IMR-90 (cell line): ENCODE measurements at regions not wholly inside any gene's neighbourhood (a gene's known extent, or its start where the extent isn't known, plus 50 kb on each side); places are given as distances from the start of the nearest gene placed in this dataset.

Experiments used
- ATAC-seq: fragments of 200-7000 bp; cut with Tn5 transposase; 2 replicates; pipeline ENCODE4 v1.9.1; 2020; ENCODE audit warnings: low read depth, mild to moderate bottlenecking, moderate library complexity
- BruUV-seq: library from RNA; stranded (reverse); fragments of 400-500 nt; replicated peaks from 2 replicates; lab custom pipeline; 2021; lab: Mats Ljungman, UMichigan
- CTCF ChIA-PET: fragments of 300-600 bp; formaldehyde crosslinking; extraction: SDS; loops from one replicate; lab custom pipeline; 2021; ENCODE audit warnings: antibody characterized with exemption; lab: Yijun Ruan, JAX
- POLR2A ChIA-PET: fragments of 300-600 bp; sonication (Branson Sonifier 250); formaldehyde crosslinking; loops from one replicate; lab custom pipeline; 2022; ENCODE audit warnings: antibody characterized with exemption; ENCODE audit not compliant: unreplicated experiment; lab: Charles Lee
- DNase-seq: peaks from one replicate; pipeline ENCODE4 v3.0.0; 2013
- H2AFZ ChIP-seq: replicated peaks from 2 replicates; pipeline ENCODE3; 2013; ENCODE audit warnings: low read length, mild to moderate bottlenecking; ENCODE audit not compliant: poor library complexity
- H2AK5ac ChIP-seq: 2 replicates; pipeline ENCODE4 v1.6.1; 2013; ENCODE audit warnings: low read depth, low read length, inconsistent platforms
- H2AK9ac ChIP-seq: replicated peaks from 2 replicates; pipeline ENCODE3; 2013; ENCODE audit warnings: mild to moderate bottlenecking, low read depth, low read length, moderate library complexity; ENCODE audit not compliant: poor library complexity
- H2BK120ac ChIP-seq: 2 replicates; pipeline ENCODE4 v1.6.1; 2013; ENCODE audit warnings: low read depth, low read length, inconsistent platforms
- H2BK15ac ChIP-seq: 3 replicates; pipeline ENCODE4 v1.6.1; 2013; ENCODE audit warnings: low read depth, low read length, inconsistent platforms
- H2BK20ac ChIP-seq: 2 replicates; pipeline ENCODE4 v1.6.1; 2013; ENCODE audit warnings: low read depth, mild to moderate bottlenecking, inconsistent platforms, low read length, moderate library complexity
- H2BK5ac ChIP-seq: 2 replicates; pipeline ENCODE4 v1.6.1; 2013; ENCODE audit warnings: mild to moderate bottlenecking, low read depth, low read length, inconsistent platforms; ENCODE audit not compliant: poor library complexity, severe bottlenecking
- H3K14ac ChIP-seq: replicated peaks from 2 replicates; pipeline ENCODE4 v1.6.1; 2013; ENCODE audit warnings: low read depth, low read length, inconsistent platforms
- H3K18ac ChIP-seq: 2 replicates; pipeline ENCODE4 v1.6.1; 2013; ENCODE audit warnings: low read depth, low read length, control low read depth
- H3K23ac ChIP-seq: 2 replicates; pipeline ENCODE4 v1.6.1; 2013; ENCODE audit warnings: low read depth, low read length, inconsistent platforms
- H3K27ac ChIP-seq: 2 replicates; pipeline ENCODE4 v1.5.1; 2013; ENCODE audit warnings: mild to moderate bottlenecking, control low read depth, low read length; ENCODE audit not compliant: insufficient read depth
- H3K27me3 ChIP-seq: 2 replicates; pipeline ENCODE4 v1.6.1; 2013; ENCODE audit warnings: low read length; ENCODE audit not compliant: control insufficient read depth, insufficient read depth
- H3K36me3 ChIP-seq: 2 replicates; pipeline ENCODE4 v1.6.1; 2013; ENCODE audit warnings: low read length, mixed read lengths; ENCODE audit not compliant: control insufficient read depth, insufficient read depth
- H3K4ac ChIP-seq: 2 replicates; pipeline ENCODE4 v1.6.1; 2013; ENCODE audit warnings: low read depth, low read length, inconsistent platforms
- H3K4me1 ChIP-seq: 2 replicates; pipeline ENCODE4 v1.6.1; 2013; ENCODE audit warnings: low read length, mixed read lengths; ENCODE audit not compliant: control insufficient read depth, insufficient read depth
- H3K4me2 ChIP-seq: 2 replicates; pipeline ENCODE4 v1.6.1; 2013; ENCODE audit warnings: low read depth, mild to moderate bottlenecking, control low read depth, low read length, moderate library complexity
- H3K4me3 ChIP-seq: 2 replicates; pipeline ENCODE4 v1.5.1; 2013; ENCODE audit warnings: low read depth, mild to moderate bottlenecking, control low read depth, low read length, moderate library complexity; ENCODE audit not compliant: insufficient read depth
- H3K56ac ChIP-seq: 2 replicates; pipeline ENCODE4 v1.6.1; 2013; ENCODE audit warnings: low read length, inconsistent platforms; ENCODE audit not compliant: insufficient read depth; ENCODE audit errors: extremely low read depth
- H3K79me1 ChIP-seq, 2 experiments: 2 replicates each; pipeline ENCODE4 v1.6.1; 2013; ENCODE audit warnings: low read length in 2 of 2, inconsistent platforms in 1 of 2, low read depth in 1 of 2
- H3K9ac ChIP-seq: 2 replicates; pipeline ENCODE4 v1.6.1; 2013; ENCODE audit warnings: low read depth, low read length, control low read depth
- H3K9me1 ChIP-seq: 2 replicates; pipeline ENCODE4 v1.6.1; 2013; ENCODE audit warnings: low read length, inconsistent platforms; ENCODE audit not compliant: insufficient read depth
- H3K9me3 ChIP-seq: 2 replicates; pipeline ENCODE4 v1.6.1; 2013; ENCODE audit warnings: low read length; ENCODE audit not compliant: control insufficient read depth, insufficient read depth
- H4K20me1 ChIP-seq: 2 replicates; pipeline ENCODE4 v1.6.1; 2013; ENCODE audit warnings: low read length, inconsistent platforms; ENCODE audit not compliant: insufficient read depth
- H4K5ac ChIP-seq: 2 replicates; pipeline ENCODE4 v1.6.1; 2013; ENCODE audit warnings: mild to moderate bottlenecking, low read depth, low read length, control low read depth
- H4K8ac ChIP-seq, 2 experiments: 2 replicates each; pipeline ENCODE4 v1.6.1; 2013; ENCODE audit warnings: low read depth in 2 of 2, low read length in 2 of 2, control low read depth in 1 of 2, inconsistent platforms in 1 of 2
- H4K91ac ChIP-seq: 2 replicates; pipeline ENCODE4 v1.6.1; 2013; ENCODE audit warnings: low read depth, low read length, inconsistent platforms; ENCODE audit not compliant: insufficient read depth
- BHLHE40 ChIP-seq: fragments of 150-350 bp; IDR thresholded peaks from 2 replicates; pipeline ENCODE4 v1.6.1; 2016; ENCODE audit warnings: mild to moderate bottlenecking, low read depth, low read length
- CEBPB ChIP-seq: IDR thresholded peaks from 2 replicates; pipeline ENCODE4 v1.6.1; 2012; ENCODE audit warnings: low read depth, low read length, improper control_type of control experiment
- CHD1 ChIP-seq: IDR thresholded peaks from 2 replicates; pipeline ENCODE4 v1.6.1; 2012; ENCODE audit warnings: low read depth, low read length, improper control_type of control experiment
- CTCF ChIP-seq: conservative IDR thresholded peaks from 2 replicates; pipeline ENCODE4 v1.5.1; 2012; ENCODE audit warnings: mild to moderate bottlenecking, low read depth, low read length, improper control_type of control experiment
- ELK1 ChIP-seq: fragments of 150-350 bp; IDR thresholded peaks from 2 replicates; pipeline ENCODE4 v1.6.1; 2016; ENCODE audit warnings: low read depth, mild to moderate bottlenecking, low read length, moderate library complexity, borderline replicate concordance
- MAZ ChIP-seq: IDR thresholded peaks from 2 replicates; pipeline ENCODE4 v1.6.1; 2012; ENCODE audit warnings: low read depth, mild to moderate bottlenecking, low read length, improper control_type of control experiment, moderate library complexity, borderline replicate concordance
- MXI1 ChIP-seq: IDR thresholded peaks from 2 replicates; pipeline ENCODE4 v1.6.1; 2012; ENCODE audit warnings: low read depth, mild to moderate bottlenecking, low read length, moderate library complexity, borderline replicate concordance
- NFE2L2 ChIP-seq: fragments of 150-350 bp; IDR thresholded peaks from 2 replicates; pipeline ENCODE4 v1.6.1; 2016; ENCODE audit warnings: low read depth, mild to moderate bottlenecking, low read length
- POLR2A ChIP-seq: IDR thresholded peaks from 2 replicates; pipeline ENCODE4 v1.6.1; 2012; ENCODE audit warnings: mild to moderate bottlenecking, low read depth, low read length
- RAD21 ChIP-seq: IDR thresholded peaks from 2 replicates; pipeline ENCODE4 v1.6.1; 2012; ENCODE audit warnings: low read length, improper control_type of control experiment
- WGBS, 2 experiments: methylation state at CpG; one replicate each; pipeline versions ENCODE4 v1.1.5 to v1.1.7; 2013; ENCODE audit warnings: missing lambda C conversion rate in 2 of 2; ENCODE audit not compliant: insufficient read length in 1 of 2; ENCODE audit errors: extremely low coverage in 2 of 2; 5-methylcytosine and 5-hydroxymethylcytosine counted together
- dilution Hi-C: fragments of 300-500 bp; cut with HindIII; formaldehyde crosslinking; loops from one replicate; pipeline ENCODE4 v1.14.3; 2018; ENCODE audit warnings: low sequenced_read_pairs; ENCODE audit not compliant: unreplicated experiment
- in situ Hi-C: fragments of 300-500 bp; cut with MboI; formaldehyde crosslinking; loops from 3 replicates; pipeline ENCODE4 v1.14.3; 2019; ENCODE audit warnings: low sequenced_read_pairs, inconsistent platforms, mixed read lengths
- intact Hi-C: fragments of 100-400 bp; cut with micrococcal nuclease; formaldehyde crosslinking; loops from 2 replicates; pipeline ENCODE4 v1.10.0; 2022
- TF ChIP-seq, protein P1 (sequence below): fragments of 150-350 bp; IDR thresholded peaks from 2 replicates; pipeline ENCODE4 v1.6.1; 2017; ENCODE audit warnings: mild to moderate bottlenecking, antibody characterized with exemption, low read length, low read depth

DNA sequence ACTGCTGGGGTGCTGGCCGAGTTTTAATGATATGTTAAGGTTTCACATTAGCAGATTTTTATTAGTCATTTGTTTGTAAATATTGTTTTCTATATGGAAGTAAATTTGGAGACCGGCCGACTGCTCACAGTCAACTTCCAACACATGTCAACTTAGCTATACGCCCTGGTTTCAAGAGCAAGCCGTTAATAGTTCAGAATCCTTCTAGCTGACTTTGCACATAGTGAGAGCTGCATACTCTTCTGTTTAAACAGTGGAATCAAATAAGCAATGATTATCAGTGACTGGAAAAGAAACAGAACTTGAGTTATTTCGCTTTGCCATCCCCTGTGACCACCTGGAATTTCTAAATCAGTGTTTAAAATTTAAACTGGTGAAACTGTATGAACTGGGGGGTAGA, 109.9 kb downstream of the PFKFB3 start:
- Histone ChIP-seq H3K79me1 (no peaks in the 10 kb centered on the region), H2AFZ (no peak overlapping the region), H3K9me3 (no peaks in the 10 kb centered on the region), H3K27me3 (no peaks in the 10 kb centered on the region), H2AK9ac (no peak overlapping the region), H4K5ac (no peak overlapping the region), H4K91ac (no peak overlapping the region), H3K4me3 (no peak overlapping the region), H2BK20ac (no peak overlapping the region), H2AK5ac (no peak overlapping the region), H3K23ac (no peak overlapping the region), H3K4ac (no peak overlapping the region), H2BK120ac (no peak overlapping the region), H3K4me2 (no peak overlapping the region), H3K4me1 (no peaks in the 10 kb centered on the region), H2BK5ac (no peak overlapping the region), H4K20me1 (no peaks in the 10 kb centered on the region), H2BK15ac (no peak overlapping the region), H3K56ac (no peak overlapping the region), H3K9me1 (no peaks in the 10 kb centered on the region), H3K36me3 (no peaks in the 10 kb centered on the region), H4K8ac (no peak overlapping the region), H3K27ac (no peak overlapping the region), H3K9ac (no peak overlapping the region), H3K18ac (no peak overlapping the region), H3K14ac (no peak overlapping the region)
- DNase-seq (no peak), ATAC-seq (no peak)
- intact Hi-C loops (no loop called here), dilution Hi-C loops (no loop called here), in situ Hi-C loops (no loop called here)
- no peak for TF ChIP-seq RAD21
- TF ChIP-seq POLR2A, result no peak
- no peak for TF ChIP-seq MXI1
- no peak for TF ChIP-seq BHLHE40
- TF ChIP-seq, protein P1, sequence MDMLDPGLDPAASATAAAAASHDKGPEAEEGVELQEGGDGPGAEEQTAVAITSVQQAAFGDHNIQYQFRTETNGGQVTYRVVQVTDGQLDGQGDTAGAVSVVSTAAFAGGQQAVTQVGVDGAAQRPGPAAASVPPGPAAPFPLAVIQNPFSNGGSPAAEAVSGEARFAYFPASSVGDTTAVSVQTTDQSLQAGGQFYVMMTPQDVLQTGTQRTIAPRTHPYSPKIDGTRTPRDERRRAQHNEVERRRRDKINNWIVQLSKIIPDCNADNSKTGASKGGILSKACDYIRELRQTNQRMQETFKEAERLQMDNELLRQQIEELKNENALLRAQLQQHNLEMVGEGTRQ, result no peak
- no peak for TF ChIP-seq NFE2L2
- no peak for TF ChIP-seq CHD1
- TF ChIP-seq ELK1, result no peak
- TF ChIP-seq CEBPB, result no peak
- no peak for TF ChIP-seq MAZ
- no peak for TF ChIP-seq CTCF
- POLR2A ChIA-PET, result no interaction called here
- no CpG with 5 or more reads among the region's 6 CpGs for WGBS, 2 experiments
- BruUV-seq, result no TSS peak
- CTCF ChIA-PET, result interaction anchor here (1.1 to 1.2 kb wide), 2 partner anchors 12 to 110 kb away, joined by 3 to 4 read pairs; partner anchors contain the start of gene PFKFB3
